Fibroblast of mammary gland (primary cell): ENCODE measurements at regions not wholly inside any gene's neighbourhood (a gene's known extent, or its start where the extent isn't known, plus 50 kb on each side); places are given as distances from the start of the nearest gene placed in this dataset.

ENCODE experiments used
- DNase-seq: peaks from one replicate; pipeline ENCODE4 v3.0.0-alpha.2; 2010; ENCODE audit warnings: low read depth
- H3K4me3 ChIP-seq: 2 replicates; pipeline ENCODE4 v1.5.1; 2011; ENCODE audit warnings: low read depth, mild to moderate bottlenecking, low read length, moderate library complexity; ENCODE audit not compliant: control insufficient read depth
- CTCF ChIP-seq: conservative IDR thresholded peaks from 2 replicates; pipeline ENCODE4 v1.5.1; 2011; ENCODE audit warnings: low read depth, low read length, inconsistent platforms; ENCODE audit not compliant: control insufficient read depth, insufficient read depth

GRCh38 chr5:93150311-93151012 lies 430.6 kb downstream of the NR2F1-AS1 start:
- H3K4me3 ChIP-seq = no peak overlapping the region
- no peak for TF ChIP-seq CTCF
- peak; percentile 40 for DNase-seq

- no peak overlapping the region for H3K4me3 ChIP-seq
- TF ChIP-seq CTCF = no peak
- DNase-seq = peak; percentile 68
These were observed 435.3 kb downstream of the NR2F1-AS1 start for GRCh38 chr5:93145767-93146166.

GRCh38 chr5:93145019-93145418 lies 436.0 kb downstream of the NR2F1-AS1 start:
- H3K4me3 ChIP-seq = no peak overlapping the region
- no peak for TF ChIP-seq CTCF
- DNase-seq = no peak

GRCh38 chr5:93141969-93142368 lies 439.1 kb downstream of the NR2F1-AS1 start:
- H3K4me3 ChIP-seq = no peak overlapping the region
- no peak for TF ChIP-seq CTCF
- no peak for DNase-seq

GRCh38 chr5:93130624-93131490 lies 450.2 kb downstream of the NR2F1-AS1 start:
- TF ChIP-seq CTCF = no peak
- no peak overlapping the region for H3K4me3 ChIP-seq
- no peak for DNase-seq

GRCh38 chr5:93126634-93127033 lies 454.4 kb downstream of the NR2F1-AS1 start:
- no peak overlapping the region for H3K4me3 ChIP-seq
- peak; percentile 40 for DNase-seq
- TF ChIP-seq CTCF = no peak
